DOHH2 (cell line): ENCODE measurements at regions not wholly inside any gene's neighbourhood (a gene's known extent, or its start where the extent isn't known, plus 50 kb on each side); places are given as distances from the start of the nearest gene placed in this dataset.

ENCODE experiments used
- H3F3A ChIP-seq: fragments of 200-600 bp; sonication (generic), shearing (Covaris generic); 2 replicates; pipeline ENCODE4 v1.6.0; 2016; ENCODE audit warnings: antibody characterized with exemption, mild to moderate bottlenecking; ENCODE audit not compliant: control insufficient read depth, insufficient read depth
- H3K27ac ChIP-seq: fragments of 200-600 bp; sonication (generic); 2 replicates; pipeline ENCODE4 v1.5.1; 2014; ENCODE audit warnings: low read depth, mild to moderate bottlenecking, low read length, moderate library complexity
- H3K27me3 ChIP-seq: fragments of 200-600 bp; sonication (generic); 2 replicates; pipeline ENCODE4 v1.6.1; 2014; ENCODE audit warnings: mild to moderate bottlenecking, low read length, mixed read lengths; ENCODE audit not compliant: control insufficient read depth
- H3K36me3 ChIP-seq: fragments of 200-600 bp; sonication (generic); 2 replicates; pipeline ENCODE4 v1.6.1; 2014; ENCODE audit warnings: mild to moderate bottlenecking, low read length, moderate library complexity, mixed read lengths; ENCODE audit not compliant: control insufficient read depth
- H3K4me1 ChIP-seq: fragments of 200-600 bp; sonication (generic); 2 replicates; pipeline ENCODE4 v1.6.1; 2014; ENCODE audit warnings: mild to moderate bottlenecking, low read length, mixed read lengths; ENCODE audit not compliant: control insufficient read depth
- H3K4me2 ChIP-seq: fragments of 200-600 bp; sonication (generic); 2 replicates; pipeline ENCODE4 v1.6.0; 2014; ENCODE audit warnings: mild to moderate bottlenecking, low read length, moderate library complexity
- H3K4me3 ChIP-seq: fragments of 200-600 bp; sonication (generic); 2 replicates; pipeline ENCODE4 v1.5.1; 2014; ENCODE audit warnings: mild to moderate bottlenecking, low read length, mixed read lengths
- H3K79me2 ChIP-seq: fragments of 200-600 bp; sonication (generic); 2 replicates; pipeline ENCODE4 v1.6.1; 2014; ENCODE audit warnings: mild to moderate bottlenecking, low read length, mixed read lengths; ENCODE audit not compliant: control insufficient read depth
- H3K9me2 ChIP-seq: fragments of 200-600 bp; sonication (generic); replicated peaks from 2 replicates; pipeline ENCODE4 v1.6.1; 2014; ENCODE audit warnings: mild to moderate bottlenecking, low read length, mixed read lengths; ENCODE audit not compliant: control insufficient read depth
- H3K9me3 ChIP-seq: fragments of 200-600 bp; sonication (generic); 2 replicates; pipeline ENCODE4 v1.6.1; 2014; ENCODE audit warnings: antibody characterized with exemption, low read length, mixed read lengths; ENCODE audit not compliant: control insufficient read depth, insufficient read depth
- H4K20me1 ChIP-seq: fragments of 200-600 bp; sonication (generic); 2 replicates; pipeline ENCODE4 v1.6.0; 2014; ENCODE audit warnings: low read depth, mild to moderate bottlenecking, antibody characterized with exemption, low read length, moderate library complexity; ENCODE audit not compliant: control insufficient read depth, insufficient read depth
- EZH2phosphoT487 ChIP-seq: fragments of 200-600 bp; sonication (generic); IDR thresholded peaks from 2 replicates; pipeline ENCODE4 v1.6.1; 2017; ENCODE audit warnings: borderline replicate concordance, mild to moderate bottlenecking, antibody characterized with exemption, low read length, moderate library complexity, mixed read lengths
- TF ChIP-seq, protein P1 (sequence below): fragments of 200-600 bp; sonication (generic); IDR thresholded peaks from one replicate; pipeline ENCODE4 v1.5.1; 2014; ENCODE audit warnings: antibody characterized with exemption, mild to moderate bottlenecking, low read depth, low read length; ENCODE audit not compliant: poor library complexity, severe bottlenecking

DNA sequence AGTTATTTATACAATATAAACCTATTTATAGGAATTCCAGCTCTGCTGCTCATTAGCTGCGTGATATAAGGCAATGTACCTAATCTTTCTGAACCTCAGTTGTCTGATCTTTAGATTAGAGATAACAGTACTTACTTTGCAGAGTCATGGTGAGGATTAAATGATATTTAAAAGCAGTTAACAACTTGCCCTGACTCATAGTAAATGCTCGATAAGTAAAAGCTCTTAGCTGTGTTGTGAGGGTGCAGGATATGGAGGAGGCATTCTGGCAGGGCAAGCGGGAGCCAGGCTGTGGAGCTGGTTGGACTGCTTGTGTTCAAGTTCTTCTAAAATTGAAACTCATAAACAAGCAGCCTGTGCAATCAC, 140.0 kb upstream of the PRICKLE1 start:
- Histone ChIP-seq H3K79me2 (no peaks in the 10 kb centered on the region), H3K27ac (no peak overlapping the region), H3K36me3 (no peaks in the 10 kb centered on the region), H3K4me1 (no peaks in the 10 kb centered on the region), H3K9me2 (no peaks in the 10 kb centered on the region), H3K4me3 (no peak overlapping the region), H3K9me3 (peaks cover 3% of the 10 kb centered on the region; the same call in 1 of the 2 replicates), H4K20me1 (no peaks in the 10 kb centered on the region), H3F3A (no peaks in the 10 kb centered on the region), H3K4me2 (no peak overlapping the region), H3K27me3 (no peaks in the 10 kb centered on the region)
- TF ChIP-seq EZH2phosphoT487: no peak
- TF ChIP-seq, protein P1, sequence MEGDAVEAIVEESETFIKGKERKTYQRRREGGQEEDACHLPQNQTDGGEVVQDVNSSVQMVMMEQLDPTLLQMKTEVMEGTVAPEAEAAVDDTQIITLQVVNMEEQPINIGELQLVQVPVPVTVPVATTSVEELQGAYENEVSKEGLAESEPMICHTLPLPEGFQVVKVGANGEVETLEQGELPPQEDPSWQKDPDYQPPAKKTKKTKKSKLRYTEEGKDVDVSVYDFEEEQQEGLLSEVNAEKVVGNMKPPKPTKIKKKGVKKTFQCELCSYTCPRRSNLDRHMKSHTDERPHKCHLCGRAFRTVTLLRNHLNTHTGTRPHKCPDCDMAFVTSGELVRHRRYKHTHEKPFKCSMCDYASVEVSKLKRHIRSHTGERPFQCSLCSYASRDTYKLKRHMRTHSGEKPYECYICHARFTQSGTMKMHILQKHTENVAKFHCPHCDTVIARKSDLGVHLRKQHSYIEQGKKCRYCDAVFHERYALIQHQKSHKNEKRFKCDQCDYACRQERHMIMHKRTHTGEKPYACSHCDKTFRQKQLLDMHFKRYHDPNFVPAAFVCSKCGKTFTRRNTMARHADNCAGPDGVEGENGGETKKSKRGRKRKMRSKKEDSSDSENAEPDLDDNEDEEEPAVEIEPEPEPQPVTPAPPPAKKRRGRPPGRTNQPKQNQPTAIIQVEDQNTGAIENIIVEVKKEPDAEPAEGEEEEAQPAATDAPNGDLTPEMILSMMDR: no peak

DNA sequence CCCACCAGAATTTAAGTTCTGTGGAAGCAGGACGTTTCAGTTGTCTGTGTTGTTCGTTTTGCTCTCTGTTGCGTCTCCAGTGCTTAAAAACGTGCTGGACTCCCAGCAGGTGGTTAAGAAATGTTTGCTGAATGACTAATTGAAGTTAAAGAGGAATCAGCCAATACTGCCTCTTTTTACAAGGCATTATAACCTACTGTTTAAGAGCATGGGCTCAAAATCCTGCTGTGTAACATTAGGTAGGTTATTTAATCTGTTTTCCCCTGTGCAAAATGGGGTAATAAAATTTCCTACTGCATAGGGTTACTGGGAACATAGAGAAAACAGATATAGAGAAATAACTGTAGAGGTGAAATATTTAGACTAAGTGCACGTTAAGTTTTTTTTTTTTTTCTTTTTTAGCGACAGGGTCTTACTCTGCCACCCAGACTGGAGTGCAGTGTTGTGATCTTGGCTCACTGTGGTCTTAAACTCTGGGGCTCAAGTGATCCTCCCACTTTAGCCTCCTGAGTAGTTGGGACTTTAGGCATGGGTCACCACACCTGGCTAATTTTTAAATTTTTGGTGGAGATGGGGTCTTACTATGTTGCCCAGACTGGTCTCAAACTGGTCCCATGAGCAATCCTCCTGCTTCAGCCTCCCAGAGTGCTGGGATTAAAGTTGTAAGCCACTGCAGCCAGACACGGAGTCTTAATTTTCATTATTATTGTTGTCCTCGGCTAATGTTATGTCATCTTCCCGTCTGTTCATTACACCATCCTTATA, 139.4 kb upstream of the PRICKLE1 start:
- TF ChIP-seq, protein P1: no peak
- TF ChIP-seq EZH2phosphoT487: no peak
- Histone ChIP-seq H3K4me1 (no peaks in the 10 kb centered on the region), H3K36me3 (no peaks in the 10 kb centered on the region), H3F3A (no peaks in the 10 kb centered on the region), H3K9me3 (peaks cover 3% of the 10 kb centered on the region; the same call in 1 of the 2 replicates), H3K27ac (no peak overlapping the region), H3K79me2 (no peaks in the 10 kb centered on the region), H3K9me2 (no peaks in the 10 kb centered on the region), H3K27me3 (no peaks in the 10 kb centered on the region), H4K20me1 (no peaks in the 10 kb centered on the region), H3K4me3 (no peak overlapping the region), H3K4me2 (no peak overlapping the region)

DNA sequence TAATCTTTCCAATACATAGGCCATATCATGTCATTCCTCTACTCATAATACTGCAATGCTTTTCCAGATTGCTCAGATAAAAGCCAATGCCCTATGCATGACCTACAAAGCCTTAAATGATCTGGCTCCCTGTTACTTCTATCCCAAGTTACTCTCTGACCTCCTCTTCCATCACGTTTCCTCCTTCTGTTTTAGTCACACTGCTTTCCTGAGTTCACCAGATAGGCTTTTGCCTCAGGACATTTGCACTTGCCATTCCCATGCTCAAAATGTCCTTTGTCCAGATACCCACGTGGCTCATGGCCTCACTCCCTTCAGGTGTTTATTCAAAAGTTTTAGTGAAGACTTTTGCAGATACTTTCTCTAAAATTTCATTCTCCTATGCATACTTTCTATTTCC, 138.7 kb upstream of the PRICKLE1 start:
- TF ChIP-seq, protein P1: no peak
- TF ChIP-seq EZH2phosphoT487: no peak
- Histone ChIP-seq H3K27me3 (no peaks in the 10 kb centered on the region), H3K9me2 (no peaks in the 10 kb centered on the region), H4K20me1 (no peaks in the 10 kb centered on the region), H3K4me3 (no peak overlapping the region), H3K36me3 (no peaks in the 10 kb centered on the region), H3F3A (no peaks in the 10 kb centered on the region), H3K27ac (no peak overlapping the region), H3K9me3 (peaks cover 3% of the 10 kb centered on the region; the same call in 1 of the 2 replicates), H3K4me2 (no peak overlapping the region), H3K4me1 (no peaks in the 10 kb centered on the region), H3K79me2 (no peaks in the 10 kb centered on the region)
